ENCODE measurements at regions not wholly inside any gene's neighbourhood (a gene's known extent, or its start where the extent isn't known, plus 50 kb on each side); places are given as distances from the start of the nearest gene placed in this dataset.

GRCh38 chr6:91521999-91522398, 935.1 kb upstream of the MAP3K7 start:
- no peak for DNase-seq (ENCODE audit: low spot score)

GRCh38 chr6:91509711-91510110, 922.8 kb upstream of the MAP3K7 start:
- no peak for DNase-seq (ENCODE audit: low spot score)

GRCh38 chr6:91509039-91509438, 922.2 kb upstream of the MAP3K7 start:
- no peak for DNase-seq (ENCODE audit: low spot score)

GRCh38 chr6:91506509-91506908, 919.6 kb upstream of the MAP3K7 start:
- DNase-seq (ENCODE audit: low spot score) = peak; percentile 10

GRCh38 chr6:91505199-91505598, 918.3 kb upstream of the MAP3K7 start:
- DNase-seq (ENCODE audit: low spot score) = no peak

GRCh38 chr6:91501930-91502329, 915.1 kb upstream of the MAP3K7 start:
- no peak for DNase-seq (ENCODE audit: low spot score)

- DNase-seq (ENCODE audit: low spot score) = no peak
These were observed 913.9 kb upstream of the MAP3K7 start for GRCh38 chr6:91500689-91501303.

GRCh38 chr6:91498576-91498975, 911.7 kb upstream of the MAP3K7 start:
- no peak for DNase-seq (ENCODE audit: low spot score)

GRCh38 chr6:91497770-91498169, 910.9 kb upstream of the MAP3K7 start:
- no peak for DNase-seq (ENCODE audit: low spot score)

GRCh38 chr6:91490671-91491301, 903.9 kb upstream of the MAP3K7 start:
- no peak for DNase-seq (ENCODE audit: low spot score)

- no peak for DNase-seq (ENCODE audit: low spot score)
These were observed 901.0 kb upstream of the MAP3K7 start for GRCh38 chr6:91487696-91488392.

GRCh38 chr6:91486200-91486599, 899.3 kb upstream of the MAP3K7 start:
- DNase-seq (ENCODE audit: low spot score) = no peak

- DNase-seq (ENCODE audit: low spot score) = no peak
These were observed 898.2 kb upstream of the MAP3K7 start for GRCh38 chr6:91485047-91485446.

GRCh38 chr6:91483415-91484105, 896.7 kb upstream of the MAP3K7 start:
- DNase-seq (ENCODE audit: low spot score) = no peak

- DNase-seq (ENCODE audit: low spot score) = no peak
These were observed 895.6 kb upstream of the MAP3K7 start for GRCh38 chr6:91482498-91482897.

- peak; percentile 9 for DNase-seq (ENCODE audit: low spot score)
These were observed 893.5 kb upstream of the MAP3K7 start for GRCh38 chr6:91480402-91480801.

GRCh38 chr6:91477688-91478087, 890.8 kb upstream of the MAP3K7 start:
- DNase-seq (ENCODE audit: low spot score) = no peak

- DNase-seq (ENCODE audit: low spot score) = peak; percentile 24
These were observed 889.1 kb upstream of the MAP3K7 start for GRCh38 chr6:91476000-91476399.

- DNase-seq (ENCODE audit: low spot score) = no peak
These were observed 878.5 kb upstream of the MAP3K7 start for GRCh38 chr6:91465393-91465792.

- no peak for DNase-seq (ENCODE audit: low spot score)
These were observed 877.8 kb upstream of the MAP3K7 start for GRCh38 chr6:91464718-91465117.

GRCh38 chr6:91464201-91464600, 877.3 kb upstream of the MAP3K7 start:
- no peak for DNase-seq (ENCODE audit: low spot score)

GRCh38 chr6:91462241-91462640, 875.4 kb upstream of the MAP3K7 start:
- DNase-seq (ENCODE audit: low spot score) = no peak
